Ramos (cell line): ENCODE measurements at regions not wholly inside any gene's neighbourhood (a gene's known extent, or its start where the extent isn't known, plus 50 kb on each side); places are given as distances from the start of the nearest gene placed in this dataset.
"Not testable (repeated sequence)": the region's sequence is repeated elsewhere in the genome, so short reads cannot be mapped to it uniquely, and the experiment has no call there.

Source experiments
- in situ Hi-C: fragments of 300-500 bp; cut with MboI; formaldehyde crosslinking; loops from one replicate; pipeline ENCODE4 v1.14.3; 2022; ENCODE audit warnings: low sequenced_read_pairs; ENCODE audit not compliant: unreplicated experiment

- in situ Hi-C loops: no loop called here
Measured at GRCh38 chr6:115666997-115667396, 393.7 kb downstream of the FRK start.

- in situ Hi-C loops: no loop called here
Measured at GRCh38 chr6:115665310-115665709, 395.4 kb downstream of the FRK start.

GRCh38 chr6:115663681-115664080 lies 397.0 kb downstream of the FRK start:
- in situ Hi-C loops: no loop called here

GRCh38 chr6:115643762-115644161 lies 416.9 kb downstream of the FRK start:
- in situ Hi-C loops: no loop called here

GRCh38 chr6:115634887-115635286 lies 425.8 kb downstream of the FRK start:
- in situ Hi-C loops: no loop called here

- in situ Hi-C loops: no loop called here
Measured at GRCh38 chr6:115634131-115634530, 426.6 kb downstream of the FRK start.

GRCh38 chr6:115631028-115631427 lies 429.7 kb downstream of the FRK start:
- in situ Hi-C loops: no loop called here

- in situ Hi-C loops: no loop called here
Measured at GRCh38 chr6:115630424-115631024, 430.2 kb downstream of the FRK start.

GRCh38 chr6:115629415-115629814 lies 431.3 kb downstream of the FRK start:
- in situ Hi-C loops: no loop called here

- in situ Hi-C loops: no loop called here
Measured at GRCh38 chr6:115618256-115618655, 442.4 kb downstream of the FRK start.

GRCh38 chr6:115617031-115617430 lies 443.7 kb downstream of the FRK start:
- in situ Hi-C loops: no loop called here

GRCh38 chr6:115613488-115613887 lies 447.2 kb downstream of the FRK start:
- in situ Hi-C loops: no loop called here

- in situ Hi-C loops: no loop called here
Measured at GRCh38 chr6:115612796-115613479, 447.8 kb downstream of the FRK start.

- in situ Hi-C loops: no loop called here
Measured at GRCh38 chr6:115612216-115612615, 448.5 kb downstream of the FRK start.

- in situ Hi-C loops: no loop called here
Measured at GRCh38 chr6:115610696-115611095, 450.0 kb downstream of the FRK start.

GRCh38 chr6:115609111-115609510 lies 451.6 kb downstream of the FRK start:
- in situ Hi-C loops: no loop called here

- in situ Hi-C loops: no loop called here
Measured at GRCh38 chr6:115602466-115602865, 458.2 kb downstream of the FRK start.

GRCh38 chr6:115601509-115601908 lies 459.2 kb downstream of the FRK start:
- in situ Hi-C loops: no loop called here

- in situ Hi-C loops: no loop called here
Measured at GRCh38 chr6:115601064-115601463, 459.6 kb downstream of the FRK start.

- in situ Hi-C loops: no loop called here
Measured at GRCh38 chr6:115594891-115595290, 465.8 kb downstream of the FRK start.

- in situ Hi-C loops: no loop called here
Measured at GRCh38 chr6:115592025-115592424, 468.7 kb downstream of the FRK start.

GRCh38 chr6:115589072-115589471 lies 471.6 kb downstream of the FRK start:
- in situ Hi-C loops: not testable (repeated sequence)
